ENCODE measurements at regions not wholly inside any gene's neighbourhood (a gene's known extent, or its start where the extent isn't known, plus 50 kb on each side); places are given as distances from the start of the nearest gene placed in this dataset.
"Not testable (repeated sequence)": the region's sequence is repeated elsewhere in the genome, so short reads cannot be mapped to it uniquely, and the experiment has no call there.

DNA sequence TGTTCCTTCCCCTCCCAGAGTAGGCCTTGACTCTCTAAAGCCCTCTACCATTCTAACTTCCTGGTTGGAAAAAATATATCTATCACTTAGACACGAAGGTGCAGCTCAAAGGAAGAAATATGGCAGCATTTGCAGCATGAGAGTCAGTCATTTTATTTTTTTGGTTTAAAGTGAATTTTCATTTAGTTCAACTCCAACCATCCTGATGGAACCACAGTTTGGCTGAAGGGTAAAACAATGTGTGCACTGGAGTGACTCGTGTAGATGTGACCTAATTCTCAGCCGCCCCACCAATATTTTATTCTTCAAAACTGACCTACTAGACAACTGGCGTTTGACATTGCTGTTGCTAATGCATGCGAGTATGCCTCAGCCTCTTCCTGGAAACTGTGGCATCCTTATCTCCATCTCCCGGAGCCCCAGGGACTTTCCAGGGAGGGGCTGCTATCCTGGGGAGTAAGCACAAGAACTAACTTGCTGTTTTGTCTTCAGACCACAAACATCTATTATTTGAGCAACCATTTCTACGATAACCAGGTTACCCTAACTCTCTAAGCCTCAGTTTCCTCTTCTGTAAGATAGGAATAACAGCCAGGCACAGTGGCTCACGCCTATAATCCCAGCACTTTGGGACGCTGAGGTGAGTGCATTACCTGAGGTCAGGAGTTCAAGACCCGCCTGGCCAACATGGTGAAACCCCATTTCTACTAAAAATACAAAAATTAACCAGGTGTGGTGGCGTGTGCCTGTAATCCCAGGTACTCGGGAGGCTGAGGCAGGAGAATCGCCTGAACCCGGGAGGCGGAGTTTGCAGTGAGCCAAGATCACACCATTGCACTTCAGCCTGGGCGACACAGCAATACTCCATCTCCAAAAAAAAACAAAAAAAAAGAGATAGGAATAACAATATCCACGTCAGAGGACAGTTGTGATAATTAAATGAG is 148.7 kb upstream of the JARID2 start:
- no peak for DNase-seq

DNA sequence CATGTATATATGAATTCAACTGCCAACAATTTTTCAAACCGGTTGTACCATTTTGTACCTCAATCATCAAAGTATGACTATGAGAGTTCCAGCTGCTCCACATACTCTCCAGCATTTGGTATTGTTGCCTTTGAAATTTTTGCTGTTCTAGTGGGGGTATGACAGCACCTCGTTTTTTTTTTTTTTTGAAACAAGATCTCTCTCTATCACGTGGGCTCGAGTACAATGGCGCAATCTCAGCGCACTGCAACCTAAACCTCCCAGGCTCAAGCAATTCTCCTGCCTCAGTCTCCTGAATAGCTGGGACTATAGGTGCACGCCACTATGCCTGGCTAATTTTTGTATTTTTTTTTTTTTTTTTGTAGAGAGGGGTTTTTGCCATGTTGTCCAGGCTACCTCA is 144.7 kb upstream of the JARID2 start:
- no peak for DNase-seq

DNA sequence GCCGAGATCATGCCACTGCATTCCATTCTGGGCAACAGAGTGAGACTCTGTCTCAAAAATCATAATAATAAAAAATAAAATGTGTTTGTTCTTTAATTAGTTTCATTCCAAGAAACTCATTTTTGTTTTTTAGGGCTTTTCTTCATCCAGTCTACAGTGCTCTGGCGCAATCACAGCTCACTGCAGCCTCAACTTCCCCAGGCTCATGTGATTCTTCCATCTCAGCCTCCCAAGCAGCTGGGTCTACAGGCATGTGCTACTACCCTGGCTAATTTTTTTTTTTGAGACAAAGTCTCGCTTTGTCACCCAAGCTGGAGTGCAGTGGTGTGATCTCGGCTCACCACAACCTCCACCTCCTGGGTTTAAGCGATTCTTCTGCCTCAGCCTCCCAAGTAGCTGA is 143.6 kb upstream of the JARID2 start:
- DNase-seq: no peak

DNA sequence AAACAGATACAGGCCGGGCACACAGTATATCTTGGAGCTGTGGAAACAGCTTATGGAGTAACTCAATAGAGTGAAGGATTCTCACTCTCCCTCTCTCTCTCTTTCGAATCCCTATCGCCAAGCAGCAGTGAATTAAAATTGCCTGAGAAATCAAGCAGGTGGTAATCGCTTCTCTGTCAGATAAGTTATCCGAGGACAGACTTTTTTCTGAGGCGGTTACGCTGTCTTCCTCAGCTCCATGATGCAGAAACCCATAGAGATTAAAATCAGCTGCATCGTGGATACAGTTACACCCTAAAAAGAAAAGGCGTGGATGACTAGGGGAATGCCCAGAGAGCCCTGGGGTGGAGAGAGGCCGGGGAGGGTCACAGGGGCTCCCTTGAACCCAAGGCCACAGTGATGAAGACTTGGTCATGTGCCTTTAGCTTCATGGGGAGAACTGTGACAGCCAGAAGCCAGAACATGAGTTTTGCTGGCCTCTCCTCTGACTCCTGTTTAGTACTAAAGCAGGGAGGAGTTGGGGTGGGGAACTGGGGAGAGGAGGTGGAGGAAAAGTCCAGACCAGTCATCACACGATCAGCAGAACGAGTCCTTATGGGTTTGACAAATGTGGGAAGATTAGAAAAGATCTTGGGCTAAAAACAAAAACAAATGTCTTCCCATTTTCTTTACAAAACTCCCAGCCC is 138.8 kb upstream of the JARID2 start:
- no peak for DNase-seq

DNA sequence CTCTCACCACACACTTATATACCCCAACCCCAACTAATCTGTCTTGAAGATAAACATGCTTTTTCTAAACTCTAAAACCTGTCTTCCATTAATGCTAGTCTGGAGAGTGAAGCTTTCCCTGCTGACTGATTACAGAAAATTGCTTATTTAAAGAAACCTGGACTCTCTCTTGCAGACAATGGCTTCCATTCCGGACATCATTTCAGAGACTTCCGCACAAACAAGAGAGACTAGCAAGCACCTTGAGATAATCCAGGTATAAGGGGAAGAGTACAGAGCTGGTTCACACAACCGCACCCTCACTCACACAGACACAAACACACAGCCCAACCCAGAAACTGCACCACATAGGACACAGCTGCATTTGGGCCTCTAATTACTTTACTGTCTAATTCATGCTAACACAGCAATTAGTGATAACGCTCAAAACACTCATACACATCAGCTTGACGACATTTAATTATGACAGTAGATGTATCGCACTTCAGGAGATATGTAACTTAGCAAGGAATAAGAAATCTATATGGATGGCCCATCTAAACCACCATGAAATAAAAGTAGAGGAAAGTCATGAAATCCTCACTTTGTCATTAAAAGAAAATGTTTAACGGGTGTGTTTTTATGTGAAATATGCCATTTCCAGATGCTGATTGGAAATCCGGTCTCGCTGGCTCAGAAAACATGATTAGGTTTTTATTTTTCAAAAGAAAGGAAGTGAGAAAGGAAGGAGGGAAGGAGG is 138.1 kb upstream of the JARID2 start:
- no peak for DNase-seq

DNA sequence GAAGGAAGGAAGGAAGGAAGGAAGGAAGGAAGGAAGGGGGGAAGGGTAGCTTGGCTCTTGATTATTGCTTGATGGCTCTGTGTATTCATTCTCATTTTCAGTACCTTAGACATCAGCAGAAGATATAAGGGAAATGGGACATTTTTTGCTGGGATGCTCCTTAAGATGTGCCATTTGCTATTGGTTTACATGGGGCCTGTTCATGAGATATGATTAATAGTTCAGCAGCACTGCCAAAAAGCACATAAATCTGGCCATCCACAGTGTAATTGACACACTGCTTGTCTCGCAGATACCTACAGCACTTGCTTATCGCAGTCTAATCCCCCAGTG is 137.5 kb upstream of the JARID2 start:
- no peak for DNase-seq

DNA sequence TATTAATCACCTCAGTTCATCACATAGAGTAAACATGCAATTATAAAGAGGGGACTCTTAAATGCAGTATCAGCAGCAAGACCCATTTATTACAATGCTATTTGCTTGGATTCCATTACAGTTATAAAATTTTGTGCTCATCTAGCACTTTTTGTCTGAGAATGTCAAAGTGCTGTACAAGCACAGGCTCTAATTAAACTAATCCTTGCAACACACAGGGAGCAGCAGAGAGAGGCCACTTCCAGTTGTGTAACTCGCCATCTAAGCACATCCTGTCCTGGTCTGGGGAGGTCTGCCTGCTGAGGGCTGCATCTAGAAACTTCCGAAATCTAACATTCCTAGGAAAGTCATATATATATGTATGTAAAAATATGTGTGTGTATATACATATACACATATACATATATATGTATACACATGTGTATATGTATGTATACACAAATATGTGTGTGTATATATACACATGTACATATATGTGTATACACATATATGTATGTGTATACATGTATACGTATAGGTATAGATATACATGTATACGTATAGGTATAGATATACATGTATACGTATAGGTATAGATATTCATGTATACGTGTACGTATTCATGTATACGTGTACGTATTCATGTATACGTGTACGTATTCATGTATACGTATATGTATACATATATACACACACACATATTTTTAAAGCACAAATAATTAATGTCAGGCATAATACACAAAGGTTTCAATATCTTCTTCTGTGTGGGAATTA is 136.4 kb upstream of the JARID2 start:
- no peak for DNase-seq

DNA sequence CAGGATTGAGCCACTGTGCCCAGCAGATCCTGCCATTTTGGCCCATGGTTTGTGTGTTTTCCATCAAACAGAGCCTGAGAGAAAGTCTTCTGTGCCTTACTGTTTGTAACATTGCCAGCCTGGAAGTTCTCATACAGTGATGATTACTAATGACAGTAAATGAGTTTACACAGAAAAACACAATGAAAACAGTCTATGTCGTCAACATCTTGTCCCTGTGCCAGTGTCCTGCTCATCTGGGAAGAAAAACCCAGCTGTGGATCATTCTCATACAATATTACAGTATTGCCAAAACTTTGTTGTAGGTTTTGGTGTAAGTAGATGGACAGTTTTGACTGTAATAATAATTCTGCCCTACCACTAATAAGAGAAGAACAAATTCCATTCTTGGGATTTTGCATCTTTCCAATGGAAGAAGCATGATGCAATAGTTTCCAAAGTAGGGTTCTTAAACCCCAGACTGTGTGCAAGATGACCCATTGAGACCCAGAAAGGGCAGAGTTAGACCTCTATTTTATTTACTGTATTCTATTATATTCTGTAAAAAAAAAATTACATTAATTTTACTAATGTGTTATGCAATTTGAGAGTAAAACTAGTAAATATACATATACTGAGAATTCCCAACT is 135.0 kb upstream of the JARID2 start:
- no peak for DNase-seq

DNA sequence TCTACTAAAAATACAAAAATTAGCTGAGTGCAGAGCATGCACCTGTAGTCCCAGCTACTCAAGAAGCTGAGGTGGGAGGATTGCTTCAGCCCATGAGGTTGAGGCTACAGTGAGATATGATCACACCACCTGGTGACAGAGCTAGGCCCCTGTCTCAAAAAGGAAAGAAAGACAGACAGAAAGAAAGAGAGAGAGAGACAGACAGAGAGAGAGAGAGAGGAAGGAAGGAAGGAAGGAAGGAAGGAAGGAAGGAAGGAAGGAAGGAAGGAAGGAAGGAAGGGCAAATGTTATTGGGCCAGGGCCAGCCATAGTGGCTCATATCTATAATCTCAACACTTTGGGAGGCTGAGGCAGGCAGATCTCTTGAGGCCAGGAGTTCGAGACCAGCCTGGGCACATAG is 134.3 kb upstream of the JARID2 start:
- DNase-seq: not testable (repeated sequence)

DNA sequence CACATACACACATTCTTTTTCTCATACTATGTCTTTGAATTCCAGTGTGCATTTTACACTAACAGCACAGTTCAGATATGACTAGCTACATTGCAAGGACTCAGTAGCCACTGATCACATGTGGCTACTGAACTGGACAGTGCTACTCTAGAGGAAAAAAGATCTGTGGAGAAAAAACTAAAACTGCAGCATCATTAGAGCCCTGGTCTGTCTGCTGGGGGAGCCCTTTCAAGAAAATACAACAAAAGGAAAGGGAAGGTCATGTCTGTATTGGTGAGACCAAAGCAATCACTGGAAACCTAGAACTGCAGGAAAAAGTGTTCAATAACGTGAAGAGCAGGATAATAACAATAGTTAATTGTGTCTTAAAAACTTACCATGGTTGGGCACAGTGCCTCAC is 132.3 kb upstream of the JARID2 start:
- no peak for DNase-seq

DNA sequence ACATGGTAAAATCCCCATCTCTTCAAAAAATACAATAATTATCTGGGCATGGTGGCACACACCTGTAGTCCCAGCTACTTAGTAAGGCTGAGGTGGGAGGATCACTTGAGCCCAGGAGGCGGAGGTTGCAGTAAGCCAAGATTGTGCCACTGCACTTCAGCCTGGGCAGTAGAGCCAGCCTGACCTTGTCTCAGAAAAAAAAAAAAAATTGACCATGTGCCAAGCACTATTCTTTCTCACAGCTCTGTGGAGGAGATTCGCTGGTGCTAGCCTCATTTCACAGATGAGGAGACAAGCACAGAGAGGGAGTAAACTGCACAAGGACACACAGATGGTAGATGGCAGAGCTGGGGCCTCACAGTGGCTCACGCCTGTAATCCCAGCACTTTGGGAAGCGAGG is 131.8 kb upstream of the JARID2 start:
- DNase-seq: no peak

DNA sequence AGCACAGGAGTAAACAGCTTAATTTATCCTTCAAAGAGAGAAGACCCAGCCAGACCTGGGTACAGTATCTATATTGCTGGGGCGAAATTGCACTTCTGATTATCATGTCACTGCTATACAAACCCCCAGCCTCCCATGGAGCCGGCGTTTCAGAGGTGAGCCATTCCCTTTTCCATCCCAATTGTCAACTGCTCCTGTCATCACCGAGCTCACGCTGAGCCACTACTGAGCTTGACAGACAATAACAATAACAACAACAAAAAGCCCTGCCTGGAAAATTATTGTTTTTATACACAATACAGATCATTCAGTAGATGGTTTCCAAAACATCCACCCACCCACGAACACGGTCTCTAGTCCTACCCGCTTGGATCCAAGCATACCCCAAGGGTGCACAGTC is 129.0 kb upstream of the JARID2 start:
- DNase-seq: no peak

DNA sequence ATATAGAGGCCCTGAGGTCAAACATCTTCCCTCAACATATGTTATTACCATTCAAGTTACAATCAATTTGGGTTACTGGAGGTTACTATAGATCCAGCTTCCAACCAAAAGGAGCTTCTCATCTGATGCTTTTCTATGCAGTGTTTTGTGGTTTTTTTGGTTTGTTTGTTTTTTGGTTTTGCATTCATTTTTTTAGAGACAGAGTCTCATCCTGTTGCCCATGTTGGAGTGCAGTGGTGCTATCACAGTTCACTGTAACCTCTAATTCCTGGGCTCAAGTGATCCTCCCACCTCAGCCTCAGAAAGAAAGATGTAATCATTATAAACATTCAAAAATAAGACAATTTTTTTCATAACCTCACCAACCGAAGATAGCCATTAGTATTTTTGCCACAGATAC is 124.4 kb upstream of the JARID2 start:
- DNase-seq: no peak

DNA sequence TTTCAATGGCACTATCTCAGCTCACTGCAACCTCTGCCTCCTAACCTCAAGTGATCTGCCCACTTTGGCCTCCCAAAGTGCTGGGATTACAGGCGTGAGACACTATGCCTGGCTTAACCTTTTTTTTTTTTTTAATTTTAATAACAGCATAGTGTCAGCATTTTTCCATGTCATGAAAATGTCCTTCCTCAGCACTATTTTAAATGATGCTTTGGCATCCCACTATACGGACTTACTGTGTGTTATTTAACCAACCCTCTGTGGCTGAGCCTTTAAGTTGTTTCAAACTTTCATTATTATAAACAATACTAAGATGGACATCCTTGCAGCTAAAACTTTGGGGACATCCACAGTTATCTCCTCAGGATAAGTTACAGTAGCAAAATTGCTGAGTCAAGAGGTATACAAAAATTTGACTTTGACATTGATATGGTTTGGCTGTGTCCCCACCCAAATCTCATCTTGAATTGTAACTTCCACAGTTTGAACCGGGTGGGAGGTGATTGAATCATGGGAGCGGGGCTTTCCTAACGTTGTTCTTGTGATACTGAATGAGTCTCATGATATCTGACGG is 123.8 kb upstream of the JARID2 start:
- no peak for DNase-seq

DNA sequence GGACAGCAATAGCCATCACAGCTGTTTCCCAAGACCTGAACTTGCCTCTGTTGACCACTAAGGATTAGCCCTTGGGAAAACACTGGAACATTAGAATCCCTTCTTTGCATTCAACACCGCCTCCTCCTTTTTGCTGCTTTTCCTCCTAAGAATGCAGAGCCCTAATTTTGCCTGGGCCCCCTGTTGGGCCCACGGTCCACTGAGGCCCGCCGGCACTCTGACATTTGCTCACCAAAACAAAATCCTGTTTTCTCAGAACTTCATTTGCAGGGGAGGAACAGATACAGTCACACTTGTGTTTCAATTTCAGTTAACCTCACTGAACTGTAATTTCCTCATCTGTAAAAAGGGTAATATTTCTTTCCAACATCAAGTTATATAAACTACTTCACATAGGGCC is 116.0 kb upstream of the JARID2 start:
- DNase-seq: no peak

DNA sequence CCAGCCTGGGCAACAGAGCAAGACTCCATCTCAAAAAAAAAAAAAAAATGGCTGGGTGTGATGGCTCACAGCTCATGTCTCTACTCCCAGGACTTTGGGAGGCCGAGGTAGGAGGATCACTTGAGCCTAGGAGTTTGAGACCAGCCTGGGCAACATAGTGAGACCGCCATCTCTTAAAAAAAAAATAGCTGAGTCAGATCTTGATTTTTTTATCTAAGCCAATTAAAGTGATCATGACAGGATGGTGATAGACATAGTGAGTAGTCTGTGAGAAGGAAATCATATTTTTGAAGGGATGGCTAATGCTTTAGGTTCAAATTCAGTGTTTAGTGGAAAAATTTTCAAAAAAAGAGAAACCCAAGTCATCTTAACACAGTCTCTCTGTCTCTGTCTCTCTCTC is 114.6 kb upstream of the JARID2 start:
- no peak for DNase-seq

DNA sequence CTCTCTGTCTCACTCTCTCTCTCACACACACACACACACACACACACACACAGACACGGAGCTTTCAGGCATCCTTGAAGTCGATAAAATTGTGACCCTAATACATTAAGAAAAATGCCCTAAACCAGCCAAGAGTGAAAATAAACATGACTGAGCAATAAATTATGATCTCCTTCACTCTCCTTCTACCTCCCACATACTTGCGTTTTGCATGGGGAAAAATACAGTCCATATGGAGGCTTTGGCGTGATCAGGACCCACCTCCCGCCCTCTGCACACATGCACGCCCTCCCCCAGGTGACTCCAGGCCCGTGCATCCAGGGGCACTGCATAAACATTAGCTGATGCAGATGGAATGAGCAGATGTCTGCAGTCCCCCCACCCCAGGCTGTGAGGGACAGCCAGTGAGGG is 114.2 kb upstream of the JARID2 start:
- no peak for DNase-seq

DNA sequence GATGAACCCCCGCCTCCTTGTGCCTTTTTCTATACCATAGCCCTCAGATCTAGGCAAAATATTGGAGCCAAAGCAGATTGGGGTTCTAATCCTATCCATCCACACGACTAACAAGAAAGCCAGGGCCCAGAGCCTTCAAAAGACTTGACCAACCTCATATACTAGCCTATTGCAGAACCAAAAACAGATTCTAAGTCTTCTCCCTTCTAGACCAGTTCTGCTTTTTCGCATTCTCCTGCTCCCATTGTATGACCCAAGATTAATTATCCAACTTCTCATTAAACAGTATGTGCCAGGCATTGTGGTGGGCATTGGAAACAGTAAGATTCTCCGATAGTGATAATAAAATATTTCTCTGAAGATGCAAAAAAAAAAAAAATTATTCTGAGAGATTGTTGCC is 113.7 kb upstream of the JARID2 start:
- no peak for DNase-seq

DNA sequence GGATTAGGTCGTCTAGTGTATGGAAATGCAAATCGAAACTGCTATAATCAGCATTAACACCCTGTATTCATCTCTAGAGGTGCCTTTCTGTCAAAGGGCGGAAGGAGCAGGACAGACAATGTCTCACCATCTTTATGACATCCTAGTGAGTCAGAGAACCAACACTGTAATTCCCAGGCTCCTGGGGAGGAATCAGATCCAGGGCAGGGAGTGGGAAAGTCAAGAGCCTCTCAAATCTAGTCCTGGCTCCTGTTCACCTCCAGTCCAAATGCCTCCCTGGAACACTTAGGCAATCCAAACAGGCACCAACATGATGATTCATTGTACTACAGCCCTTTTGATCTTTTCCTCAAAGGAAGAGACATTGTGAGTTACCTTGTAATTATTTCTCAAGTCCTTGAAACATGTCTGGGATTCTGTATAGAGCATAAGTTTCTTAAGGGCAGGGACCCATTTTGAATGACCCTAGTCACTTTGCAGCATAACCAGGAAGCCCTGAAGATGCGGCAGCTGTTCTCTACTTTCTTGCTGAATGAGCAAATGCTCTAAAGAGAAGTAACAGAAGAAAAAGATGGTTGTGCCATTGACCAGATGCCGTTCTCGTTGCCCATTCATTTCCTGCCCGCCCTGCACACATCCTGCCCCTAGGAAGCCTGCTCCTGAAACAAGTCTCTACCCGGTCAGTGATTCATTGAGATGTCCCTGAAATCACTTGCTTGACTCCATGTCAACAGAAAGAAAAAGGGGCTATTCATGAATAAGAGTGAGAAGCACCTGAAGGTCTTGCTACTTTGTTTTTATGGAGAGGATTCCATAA is 112.8 kb upstream of the JARID2 start:
- DNase-seq: no peak

DNA sequence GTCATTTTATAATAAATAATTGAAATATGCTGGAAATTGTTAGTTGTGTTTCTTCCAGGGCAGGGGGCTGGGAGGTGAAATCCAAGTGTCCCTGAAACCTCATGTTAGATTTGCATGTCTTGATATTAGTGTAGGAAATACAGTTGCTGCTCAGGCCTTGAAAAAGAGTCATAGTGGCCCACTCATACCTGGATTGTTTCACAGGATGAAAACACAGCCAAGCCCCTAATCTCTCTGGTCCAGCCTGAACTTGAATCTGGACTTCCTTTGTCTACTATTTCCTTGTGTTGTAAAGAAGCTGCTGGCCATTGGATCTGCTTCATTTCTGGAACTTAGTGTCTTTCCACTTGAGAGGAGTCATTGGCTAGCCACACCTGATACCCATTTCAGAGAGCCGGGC is 108.8 kb upstream of the JARID2 start:
- DNase-seq: no peak

DNA sequence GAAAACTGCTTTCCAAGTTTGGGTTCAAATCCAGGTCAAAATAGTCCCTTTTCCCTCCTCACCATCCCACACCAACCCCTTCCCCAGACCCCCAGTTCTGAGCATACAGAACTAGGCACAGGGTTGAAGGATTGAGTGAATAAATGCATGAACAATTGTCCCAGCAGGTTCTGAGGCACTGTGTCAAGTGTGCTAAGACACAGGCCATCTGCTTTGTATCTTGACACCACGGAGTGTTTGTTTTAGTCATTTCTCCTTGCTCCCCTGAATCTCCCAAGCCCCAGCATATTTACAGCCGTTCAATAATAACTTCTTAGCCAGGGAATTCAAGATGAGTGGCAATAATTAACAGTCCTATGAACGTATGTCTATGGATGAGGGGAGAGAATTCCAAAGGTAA is 102.8 kb upstream of the JARID2 start:
- DNase-seq: no peak
